GM10248 (cell line): ENCODE measurements at regions not wholly inside any gene's neighbourhood (a gene's known extent, or its start where the extent isn't known, plus 50 kb on each side); places are given as distances from the start of the nearest gene placed in this dataset.

ENCODE experiments used
- CTCF ChIA-PET: fragments of 300-600 bp; sonication (Branson Sonifier 250); formaldehyde crosslinking; extraction: SDS; loops from one replicate; lab custom pipeline; 2021; ENCODE audit warnings: antibody characterized with exemption; lab: Yijun Ruan, JAX
- POLR2A ChIA-PET: fragments of 350-650 bp; sonication (Branson Sonifier 250); formaldehyde crosslinking; extraction: SDS; loops from one replicate; lab custom pipeline; 2020; ENCODE audit warnings: antibody characterized with exemption; lab: Yijun Ruan, JAX
- DNase-seq: peaks from one replicate; pipeline ENCODE4 v3.0.0; 2012; ENCODE audit errors: extremely low spot score
- CTCF ChIP-seq: IDR thresholded peaks from 2 replicates; pipeline ENCODE4 v1.5.1; 2012; ENCODE audit warnings: mild to moderate bottlenecking, low read depth; ENCODE audit errors: extremely low read depth, missing control alignments, control extremely low read depth

- no peak for TF ChIP-seq CTCF
- ChIA-PET POLR2A (interaction anchor here (1.1 kb wide), 1 partner anchor 29 kb away, joined by 3 read pairs; no protein-coding TSS in a partner anchor), CTCF (interaction anchor here (0.7 to 4.2 kb wide), 14 partner anchors 9 to 384 kb away, joined by 3 to 21 read pairs (median 4); partner anchors contain the start of gene RPS29)
- DNase-seq, result no peak
Measured at GRCh38 chr14:49970474-49971147, 77.7 kb downstream of the ARF6 start.

- POLR2A ChIA-PET, result interaction anchor here (0.9 to 1.1 kb wide), 2 partner anchors 21 to 28 kb away, joined by 3 read pairs; no protein-coding TSS in a partner anchor
- DNase-seq, result peak; percentile 70
- CTCF ChIA-PET, result interaction anchor here (0.7 to 4.2 kb wide), 16 partner anchors 10 to 385 kb away, joined by 3 to 21 read pairs (median 4); partner anchors contain the start of gene RPS29
- TF ChIP-seq CTCF, result no peak
Measured at GRCh38 chr14:49971156-49972130, 78.6 kb downstream of the ARF6 start.

- POLR2A ChIA-PET, result interaction anchor here (0.9 kb wide), 1 partner anchor 21 kb away, joined by 3 read pairs; no protein-coding TSS in a partner anchor
- CTCF ChIA-PET, result interaction anchor here (0.9 to 4.2 kb wide), 11 partner anchors 10 to 132 kb away, joined by 3 to 21 read pairs (median 4); no protein-coding TSS in a partner anchor
- DNase-seq, result no peak
- TF ChIP-seq CTCF, result no peak
Measured at GRCh38 chr14:49972131-49972671, 79.3 kb downstream of the ARF6 start.

GRCh38 chr14:49972823-49973222 lies 79.9 kb downstream of the ARF6 start:
- ChIA-PET CTCF (interaction anchor here (1.0 to 4.2 kb wide), 6 partner anchors 11 to 111 kb away, joined by 3 to 21 read pairs (median 7); no protein-coding TSS in a partner anchor), POLR2A (no interaction called here)
- no peak for DNase-seq

GRCh38 chr14:49975276-49975675 lies 82.4 kb downstream of the ARF6 start:
- TF ChIP-seq CTCF, result no peak
- ChIA-PET CTCF (interaction anchor here (0.6 to 3.3 kb wide), 10 partner anchors 8 to 115 kb away, joined by 3 to 18 read pairs (median 4); no protein-coding TSS in a partner anchor), POLR2A (no interaction called here)
- no peak for DNase-seq

More at GRCh38 chr14:49972823-49973222, 79.9 kb downstream of the ARF6 start:
- no peak for TF ChIP-seq CTCF

GRCh38 chr14:49975799-49976198 lies 82.9 kb downstream of the ARF6 start:
- DNase-seq, result no peak
- ChIA-PET POLR2A (no interaction called here), CTCF (interaction anchor here (0.8 to 3.3 kb wide), 11 partner anchors 11 to 115 kb away, joined by 3 to 18 read pairs (median 6); no protein-coding TSS in a partner anchor)
- TF ChIP-seq CTCF, result no peak
